Suprapubic skin (tissue), 4 donors: ENCODE measurements at regions not wholly inside any gene's neighbourhood (a gene's known extent, or its start where the extent isn't known, plus 50 kb on each side); places are given as distances from the start of the nearest gene placed in this dataset.

ENCODE experiments used
- DNase-seq, 2 donors: peaks; one replicate each; pipeline ENCODE4 v3.0.0-alpha.2; 2019; ENCODE audit warnings: low spot score in 2 of 2
- H3K27ac ChIP-seq: fragments of 200-600 bp; sonication (generic); one replicate; pipeline ENCODE4 v1.5.1; 2019
- H3K27me3 ChIP-seq: fragments of 200-600 bp; sonication (generic); one replicate; pipeline ENCODE4 v1.5.1; 2019
- H3K36me3 ChIP-seq: fragments of 200-600 bp; sonication (generic); one replicate; pipeline ENCODE4 v1.5.1; 2019
- H3K4me1 ChIP-seq: fragments of 200-600 bp; sonication (generic); one replicate; pipeline ENCODE4 v1.5.1; 2019
- H3K4me3 ChIP-seq: fragments of 200-600 bp; sonication (generic); one replicate; pipeline ENCODE4 v1.5.1; 2019; ENCODE audit warnings: mild to moderate bottlenecking
- H3K9me3 ChIP-seq: fragments of 200-600 bp; sonication (generic); one replicate; pipeline ENCODE4 v1.5.1; 2019
- EP300 ChIP-seq: sonication (generic); formaldehyde crosslinking; IDR thresholded peaks from one replicate; pipeline ENCODE4 v1.6.1; 2017; ENCODE audit warnings: antibody characterized with exemption
- POLR2A ChIP-seq, 2 donors: fragments of 450-650 bp; IDR thresholded peaks; one replicate each; pipeline ENCODE4 v1.6.1; 2017; ENCODE audit warnings: antibody characterized with exemption in 2 of 2, mild to moderate bottlenecking in 2 of 2, moderate library complexity in 2 of 2
- POLR2AphosphoS5 ChIP-seq, 3 donors: sonication (generic); formaldehyde crosslinking; IDR thresholded peaks; one replicate each; pipeline ENCODE4 v1.6.1; 2017; ENCODE audit warnings: antibody characterized with exemption in 3 of 3
- WGBS: methylation state at CpG from one replicate; pipeline ENCODE4 v1.1.5; 2018; 5-methylcytosine and 5-hydroxymethylcytosine counted together
- TF ChIP-seq, protein P1 (sequence below), 2 donors: fragments of 200-600 bp in 1 of 2; fragments of 450-650 bp in 1 of 2; sonication (generic) in 1 of 2; IDR thresholded peaks; one replicate each; pipeline ENCODE4 v1.5.1; 2016 to 2019; ENCODE audit warnings: antibody characterized with exemption in 2 of 2, mild to moderate bottlenecking in 1 of 2, moderate library complexity in 1 of 2

DNA sequence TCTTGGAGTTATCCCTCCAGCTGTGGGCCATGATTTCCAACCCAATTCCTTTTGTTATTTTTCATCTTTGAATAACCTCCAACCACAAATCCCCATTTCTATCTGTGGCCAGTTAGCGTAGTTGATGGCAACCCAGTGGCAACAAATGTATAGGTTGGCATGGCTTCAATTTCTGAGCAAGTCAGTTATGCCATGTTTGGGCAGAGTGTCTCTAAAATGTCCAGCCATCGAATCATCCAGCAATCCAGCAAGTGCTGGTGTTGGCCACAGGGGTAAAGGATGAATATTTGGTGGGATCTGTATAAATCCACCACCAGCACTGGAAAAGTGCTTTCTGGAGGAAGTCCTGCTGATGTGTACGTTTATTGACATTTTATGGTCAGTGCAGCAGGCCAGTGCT is 233.3 kb downstream of the MYLK4 start:
- 97% methylated on average over 3 of the region's 3 CpGs for WGBS
- Histone ChIP-seq H3K4me1 (no peaks in the 10 kb centered on the region), H3K4me3 (no peak overlapping the region), H3K27ac (no peak overlapping the region), H3K27me3 (no peaks in the 10 kb centered on the region), H3K9me3 (peaks cover 11% of the 10 kb centered on the region), H3K36me3 (no peaks in the 10 kb centered on the region)
- TF ChIP-seq, protein P1, sequence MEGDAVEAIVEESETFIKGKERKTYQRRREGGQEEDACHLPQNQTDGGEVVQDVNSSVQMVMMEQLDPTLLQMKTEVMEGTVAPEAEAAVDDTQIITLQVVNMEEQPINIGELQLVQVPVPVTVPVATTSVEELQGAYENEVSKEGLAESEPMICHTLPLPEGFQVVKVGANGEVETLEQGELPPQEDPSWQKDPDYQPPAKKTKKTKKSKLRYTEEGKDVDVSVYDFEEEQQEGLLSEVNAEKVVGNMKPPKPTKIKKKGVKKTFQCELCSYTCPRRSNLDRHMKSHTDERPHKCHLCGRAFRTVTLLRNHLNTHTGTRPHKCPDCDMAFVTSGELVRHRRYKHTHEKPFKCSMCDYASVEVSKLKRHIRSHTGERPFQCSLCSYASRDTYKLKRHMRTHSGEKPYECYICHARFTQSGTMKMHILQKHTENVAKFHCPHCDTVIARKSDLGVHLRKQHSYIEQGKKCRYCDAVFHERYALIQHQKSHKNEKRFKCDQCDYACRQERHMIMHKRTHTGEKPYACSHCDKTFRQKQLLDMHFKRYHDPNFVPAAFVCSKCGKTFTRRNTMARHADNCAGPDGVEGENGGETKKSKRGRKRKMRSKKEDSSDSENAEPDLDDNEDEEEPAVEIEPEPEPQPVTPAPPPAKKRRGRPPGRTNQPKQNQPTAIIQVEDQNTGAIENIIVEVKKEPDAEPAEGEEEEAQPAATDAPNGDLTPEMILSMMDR (IDR thresholded peaks at IDR 0.05), result no peak
- TF ChIP-seq POLR2AphosphoS5 (IDR thresholded peaks at IDR 0.05), result no peak
- no peak for DNase-seq

DNA sequence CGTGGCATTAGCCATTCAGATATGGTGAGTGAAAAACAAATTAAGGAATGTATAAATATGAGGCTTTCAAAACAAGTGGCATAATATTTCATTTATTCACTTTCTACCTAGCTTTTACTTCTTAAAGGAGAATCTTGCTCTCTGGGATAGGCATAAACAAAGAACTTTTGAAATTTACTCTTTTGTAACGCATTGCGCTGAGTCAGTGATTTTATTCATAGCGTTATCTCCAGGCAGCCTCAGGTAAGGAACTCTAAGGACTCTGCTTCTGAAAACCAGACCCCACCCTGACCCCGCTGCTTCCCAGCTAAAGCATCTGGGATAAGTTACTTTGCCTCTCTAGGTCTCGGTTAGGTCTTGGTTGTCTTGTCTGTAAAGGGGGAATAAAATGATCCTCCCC is 234.7 kb downstream of the MYLK4 start:
- H3K36me3 ChIP-seq, result no peaks in the 10 kb centered on the region
- WGBS, result 82% methylated on average over 6 of the region's 6 CpGs
- no peak for DNase-seq
- no peaks in the 10 kb centered on the region for H3K4me1 ChIP-seq
- H3K27me3 ChIP-seq, result peaks cover 5% of the 10 kb centered on the region
- no peak for TF ChIP-seq EP300
- no peak for TF ChIP-seq POLR2A (IDR thresholded peaks at IDR 0.05)
- no peak overlapping the region for H3K27ac ChIP-seq
- peaks cover 11% of the 10 kb centered on the region for H3K9me3 ChIP-seq
- no peak overlapping the region for H3K4me3 ChIP-seq

DNA sequence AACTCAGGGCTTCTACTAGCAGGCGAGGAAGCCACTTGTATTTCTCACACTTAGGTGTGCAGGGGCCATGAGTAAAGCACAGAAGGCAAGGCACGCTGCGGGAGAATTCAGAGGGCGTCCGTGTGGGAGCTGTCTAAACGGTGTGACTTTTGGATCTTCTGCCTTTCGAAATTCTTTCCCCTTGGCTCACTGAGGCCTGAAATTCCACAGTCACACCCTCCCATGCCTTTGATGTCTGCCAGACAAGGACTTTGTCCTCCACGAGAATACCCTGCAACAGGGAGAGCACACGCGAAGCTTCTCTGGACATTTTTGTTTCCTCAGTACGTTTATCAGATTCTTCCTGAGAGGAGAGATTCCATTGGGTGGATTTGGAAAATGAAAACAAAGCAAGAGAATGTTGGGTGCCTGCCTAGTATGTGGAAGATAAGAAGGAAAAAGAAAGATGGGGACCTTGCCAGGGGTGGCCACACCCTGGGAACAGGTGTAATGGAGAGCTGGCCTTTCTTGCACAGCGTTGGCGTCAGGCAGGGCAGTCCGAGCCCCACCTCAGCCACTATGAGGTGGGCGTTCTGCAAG is 235.7 kb downstream of the MYLK4 start:
- no peak overlapping the region for H3K4me3 ChIP-seq
- no peak for TF ChIP-seq POLR2A (IDR thresholded peaks at IDR 0.05)
- TF ChIP-seq, protein P1 (IDR thresholded peaks at IDR 0.05), result no peak
- TF ChIP-seq EP300, result no peak
- no peak for TF ChIP-seq POLR2AphosphoS5 (IDR thresholded peaks at IDR 0.05)
- WGBS, result 62% methylated on average over 15 of the region's 15 CpGs
- peaks cover 6% of the 10 kb centered on the region for H3K9me3 ChIP-seq
- H3K4me1 ChIP-seq, result no peaks in the 10 kb centered on the region
- DNase-seq, result no peak
- H3K36me3 ChIP-seq, result no peaks in the 10 kb centered on the region
- H3K27ac ChIP-seq, result no peak overlapping the region
- H3K27me3 ChIP-seq, result peaks cover 6% of the 10 kb centered on the region

DNA sequence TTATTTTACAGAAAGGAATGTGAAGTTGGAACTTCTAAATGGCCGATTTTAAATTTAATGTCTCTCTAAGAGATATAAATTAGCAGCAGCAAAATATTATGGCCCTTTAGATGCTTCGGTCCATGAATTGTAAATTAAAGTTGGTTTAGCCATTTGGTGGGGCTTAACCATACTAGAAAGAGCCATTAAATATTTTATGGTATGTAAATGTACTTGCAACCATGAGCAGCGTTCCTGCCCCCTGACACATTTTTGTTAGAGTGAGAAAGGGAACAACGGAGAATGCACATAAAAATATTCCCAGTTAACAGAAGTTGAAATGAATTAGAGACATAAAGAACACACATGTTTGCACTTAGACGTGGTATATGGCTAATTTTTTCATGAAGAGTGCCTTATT is 237.9 kb downstream of the MYLK4 start:
- TF ChIP-seq POLR2A (IDR thresholded peaks at IDR 0.05), result no peak
- TF ChIP-seq POLR2AphosphoS5 (IDR thresholded peaks at IDR 0.05), result no peak
- no peak for TF ChIP-seq EP300
- TF ChIP-seq, protein P1 (IDR thresholded peaks at IDR 0.05), result no peak
- no peak overlapping the region for H3K4me3 ChIP-seq
- WGBS, result 68% methylated on average over 5 of the region's 5 CpGs

DNA sequence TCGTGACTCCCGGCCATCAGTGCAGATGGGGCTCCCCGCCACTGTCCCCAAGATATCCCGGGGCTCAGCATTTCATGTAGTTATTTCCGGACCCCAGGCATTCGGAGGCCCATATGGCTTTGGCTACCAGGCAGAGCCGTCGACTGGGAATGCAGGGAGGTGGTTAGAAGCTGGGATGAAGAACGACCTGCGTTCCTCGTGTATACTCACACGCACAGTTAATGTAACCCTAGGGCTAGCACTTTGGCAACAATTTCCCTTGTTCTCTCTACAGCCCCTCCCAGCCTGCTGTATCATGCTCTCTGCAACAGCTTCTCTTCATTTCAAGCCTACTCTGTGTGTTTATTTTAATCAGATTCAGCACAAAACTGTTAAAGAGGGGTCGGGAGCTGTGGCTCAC is 240.4 kb downstream of the MYLK4 start:
- H3K27ac ChIP-seq, result no peak overlapping the region
- no peaks in the 10 kb centered on the region for H3K36me3 ChIP-seq
- no peaks in the 10 kb centered on the region for H3K9me3 ChIP-seq
- TF ChIP-seq POLR2A (IDR thresholded peaks at IDR 0.05) (no peak), EP300 (no peak), POLR2AphosphoS5 (IDR thresholded peaks at IDR 0.05) (no peak)
- TF ChIP-seq, protein P1 (IDR thresholded peaks at IDR 0.05), result no peak
- no peak for DNase-seq
- peaks cover 33% of the 10 kb centered on the region for H3K27me3 ChIP-seq
- H3K4me1 ChIP-seq, result peaks cover 6% of the 10 kb centered on the region
- no peak overlapping the region for H3K4me3 ChIP-seq
- 72% methylated on average over 13 of the region's 13 CpGs for WGBS

More for the DNA sequence above, 237.9 kb downstream of the MYLK4 start:
- no peaks in the 10 kb centered on the region for H3K9me3 ChIP-seq
- H3K36me3 ChIP-seq, result no peaks in the 10 kb centered on the region
- no peak overlapping the region for H3K27ac ChIP-seq
- DNase-seq, result no peak
- H3K27me3 ChIP-seq, result peaks cover 24% of the 10 kb centered on the region
- H3K4me1 ChIP-seq, result no peaks in the 10 kb centered on the region

DNA sequence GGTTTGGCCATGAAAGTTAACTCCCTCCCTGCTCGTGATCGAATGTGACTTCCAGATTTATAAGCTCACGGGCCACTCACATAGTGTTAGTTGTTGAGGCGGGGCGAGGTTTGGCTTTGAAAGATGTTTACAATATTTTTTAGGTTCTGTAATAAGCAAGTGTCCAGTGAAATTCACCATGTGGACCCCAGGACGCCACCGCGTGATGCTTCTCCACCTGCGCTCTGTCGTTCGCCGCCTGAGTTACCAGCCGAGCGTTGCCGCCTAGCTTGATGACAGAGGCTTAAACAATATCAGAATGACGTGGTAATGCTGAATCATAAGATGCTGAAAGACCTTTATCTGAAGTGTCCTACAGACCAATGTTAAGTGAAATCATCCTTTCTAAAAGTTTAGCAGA is 241.0 kb downstream of the MYLK4 start:
- Histone ChIP-seq H3K36me3 (no peaks in the 10 kb centered on the region), H3K9me3 (no peaks in the 10 kb centered on the region), H3K4me3 (no peak overlapping the region), H3K27ac (no peak overlapping the region), H3K4me1 (peaks cover 6% of the 10 kb centered on the region), H3K27me3 (peaks cover 33% of the 10 kb centered on the region)
- TF ChIP-seq POLR2A (IDR thresholded peaks at IDR 0.05) (no peak), POLR2AphosphoS5 (IDR thresholded peaks at IDR 0.05) (no peak)
- whole genome bisulfite sequencing, result 75% methylated on average over 16 of the region's 16 CpGs
- no peak for DNase-seq
